ENCODE measurements at regions not wholly inside any gene's neighbourhood (a gene's known extent, or its start where the extent isn't known, plus 50 kb on each side); places are given as distances from the start of the nearest gene placed in this dataset.

DNA sequence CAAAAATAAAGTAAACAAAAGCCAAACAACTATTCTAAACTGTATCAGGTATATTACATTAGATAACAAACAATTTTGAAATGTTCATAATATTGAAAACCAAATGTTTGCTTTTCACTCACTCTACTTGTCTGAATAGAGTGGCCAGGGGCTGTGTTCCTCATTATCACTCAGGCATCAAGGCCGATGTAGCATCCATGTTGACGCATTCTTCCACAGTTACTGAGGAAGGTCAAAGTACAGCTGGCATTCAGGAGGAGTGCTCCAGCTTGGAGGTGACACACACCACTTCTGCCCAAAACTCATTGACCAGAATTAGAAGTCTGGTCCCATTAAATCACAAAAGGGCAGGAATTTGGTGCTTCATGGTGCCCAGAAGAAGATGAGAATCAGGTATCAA, 137.6 kb upstream of the MANEA start:
- TF ChIP-seq POLR2AphosphoS5 (IDR thresholded peaks at IDR 0.05; ENCODE audit: low read depth, low read length) = no peak
- TF ChIP-seq, protein P1, sequence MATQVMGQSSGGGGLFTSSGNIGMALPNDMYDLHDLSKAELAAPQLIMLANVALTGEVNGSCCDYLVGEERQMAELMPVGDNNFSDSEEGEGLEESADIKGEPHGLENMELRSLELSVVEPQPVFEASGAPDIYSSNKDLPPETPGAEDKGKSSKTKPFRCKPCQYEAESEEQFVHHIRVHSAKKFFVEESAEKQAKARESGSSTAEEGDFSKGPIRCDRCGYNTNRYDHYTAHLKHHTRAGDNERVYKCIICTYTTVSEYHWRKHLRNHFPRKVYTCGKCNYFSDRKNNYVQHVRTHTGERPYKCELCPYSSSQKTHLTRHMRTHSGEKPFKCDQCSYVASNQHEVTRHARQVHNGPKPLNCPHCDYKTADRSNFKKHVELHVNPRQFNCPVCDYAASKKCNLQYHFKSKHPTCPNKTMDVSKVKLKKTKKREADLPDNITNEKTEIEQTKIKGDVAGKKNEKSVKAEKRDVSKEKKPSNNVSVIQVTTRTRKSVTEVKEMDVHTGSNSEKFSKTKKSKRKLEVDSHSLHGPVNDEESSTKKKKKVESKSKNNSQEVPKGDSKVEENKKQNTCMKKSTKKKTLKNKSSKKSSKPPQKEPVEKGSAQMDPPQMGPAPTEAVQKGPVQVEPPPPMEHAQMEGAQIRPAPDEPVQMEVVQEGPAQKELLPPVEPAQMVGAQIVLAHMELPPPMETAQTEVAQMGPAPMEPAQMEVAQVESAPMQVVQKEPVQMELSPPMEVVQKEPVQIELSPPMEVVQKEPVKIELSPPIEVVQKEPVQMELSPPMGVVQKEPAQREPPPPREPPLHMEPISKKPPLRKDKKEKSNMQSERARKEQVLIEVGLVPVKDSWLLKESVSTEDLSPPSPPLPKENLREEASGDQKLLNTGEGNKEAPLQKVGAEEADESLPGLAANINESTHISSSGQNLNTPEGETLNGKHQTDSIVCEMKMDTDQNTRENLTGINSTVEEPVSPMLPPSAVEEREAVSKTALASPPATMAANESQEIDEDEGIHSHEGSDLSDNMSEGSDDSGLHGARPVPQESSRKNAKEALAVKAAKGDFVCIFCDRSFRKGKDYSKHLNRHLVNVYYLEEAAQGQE (IDR thresholded peaks at IDR 0.05; ENCODE audit: insufficient read depth in 1 of 2, low read depth in 2 of 2, low read length in 2 of 2) = no peak
- no peak for TF ChIP-seq SIN3A (IDR thresholded peaks at IDR 0.05; ENCODE audit: borderline replicate concordance, insufficient read depth, low read length)
- TF ChIP-seq TAF1 (IDR thresholded peaks at IDR 0.05; ENCODE audit: borderline replicate concordance, insufficient read depth, low read length) = no peak
